ENCODE measurements at regions not wholly inside any gene's neighbourhood (a gene's known extent, or its start where the extent isn't known, plus 50 kb on each side); places are given as distances from the start of the nearest gene placed in this dataset.
"Not testable (repeated sequence)": the region's sequence is repeated elsewhere in the genome, so short reads cannot be mapped to it uniquely, and the experiment has no call there.

GRCh38 chr21:35503671-35504070 lies 454.6 kb upstream of the RUNX1 start:
- no peak for DNase-seq (ENCODE audit: low spot score)
- Mint-ChIP-seq H3K27me3 (ENCODE audit: low read depth) (peaks cover 4% of the 10 kb centered on the region), H3K4me3 (peak overlapping the region; percentile 40)

GRCh38 chr21:35502821-35503220 lies 453.7 kb upstream of the RUNX1 start:
- Mint-ChIP-seq H3K27ac (no peak overlapping the region), H3K4me3 (no peak overlapping the region), H3K36me3 (ENCODE audit: low read depth) (no peaks in the 10 kb centered on the region), H3K27me3 (ENCODE audit: low read depth) (peaks cover 4% of the 10 kb centered on the region), H3K9me3 (peaks cover 8% of the 10 kb centered on the region), H3K4me1 (ENCODE audit: low read depth) (peaks cover 18% of the 10 kb centered on the region)
- DNase-seq (ENCODE audit: low spot score): no peak

More at GRCh38 chr21:35503671-35504070, 454.6 kb upstream of the RUNX1 start:
- Mint-ChIP-seq H3K9me3 (peaks cover 8% of the 10 kb centered on the region), H3K4me1 (ENCODE audit: low read depth) (peaks cover 23% of the 10 kb centered on the region), H3K36me3 (ENCODE audit: low read depth) (no peaks in the 10 kb centered on the region), H3K27ac (peak overlapping the region; percentile 66)

GRCh38 chr21:35497522-35497921 lies 448.4 kb upstream of the RUNX1 start:
- not testable (repeated sequence) for H3K4me3 Mint-ChIP-seq; H3K27ac Mint-ChIP-seq; H3K27me3 Mint-ChIP-seq (ENCODE audit: low read depth); H3K36me3 Mint-ChIP-seq (ENCODE audit: low read depth); H3K4me1 Mint-ChIP-seq (ENCODE audit: low read depth); DNase-seq (ENCODE audit: low spot score); H3K9me3 Mint-ChIP-seq

GRCh38 chr21:35491920-35492678 lies 443.0 kb upstream of the RUNX1 start:
- Mint-ChIP-seq H3K27ac (no peak overlapping the region), H3K4me1 (ENCODE audit: low read depth) (no peaks in the 10 kb centered on the region), H3K9me3 (no peaks in the 10 kb centered on the region), H3K4me3 (no peak overlapping the region), H3K36me3 (ENCODE audit: low read depth) (no peaks in the 10 kb centered on the region), H3K27me3 (ENCODE audit: low read depth) (peaks cover 10% of the 10 kb centered on the region)
- DNase-seq (ENCODE audit: low spot score): no peak

GRCh38 chr21:35491114-35491513 lies 442.0 kb upstream of the RUNX1 start:
- H3K4me1 Mint-ChIP-seq (ENCODE audit: low read depth): no peaks in the 10 kb centered on the region
- DNase-seq (ENCODE audit: low spot score): no peak
- no peak overlapping the region for H3K4me3 Mint-ChIP-seq
- H3K36me3 Mint-ChIP-seq (ENCODE audit: low read depth): no peaks in the 10 kb centered on the region
- H3K27ac Mint-ChIP-seq: no peak overlapping the region
- H3K27me3 Mint-ChIP-seq (ENCODE audit: low read depth): peaks cover 17% of the 10 kb centered on the region
- no peaks in the 10 kb centered on the region for H3K9me3 Mint-ChIP-seq

DNA sequence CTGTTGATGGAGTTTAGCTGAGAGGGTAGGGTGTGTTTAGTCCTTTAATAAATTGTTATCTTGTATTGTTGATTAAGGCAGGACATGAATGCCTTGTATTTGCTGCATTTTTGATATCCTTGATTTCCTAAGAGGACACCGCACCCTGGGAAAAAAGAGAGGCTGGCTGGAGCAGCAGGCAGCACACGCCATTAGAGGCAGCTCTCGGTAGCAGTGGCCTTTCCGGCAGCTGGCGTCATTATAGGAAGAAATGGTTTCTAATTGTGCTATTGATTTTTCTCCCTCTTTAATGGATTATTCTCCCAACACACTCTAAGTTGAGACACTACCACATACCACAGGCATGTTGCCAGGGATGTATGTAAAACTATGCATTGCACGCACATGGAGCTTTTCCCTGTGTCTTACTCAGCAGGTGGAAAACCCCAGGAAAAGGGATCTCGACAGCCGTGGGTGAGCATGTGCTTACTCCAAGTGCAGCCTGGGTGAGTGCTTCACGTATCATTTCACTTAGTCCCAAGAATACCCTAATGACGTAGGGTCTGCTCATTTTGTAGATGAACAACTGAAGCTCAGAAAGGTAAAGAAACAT lies 440.4 kb upstream of the RUNX1 start:
- Mint-ChIP-seq H3K4me1 (ENCODE audit: low read depth) (no peaks in the 10 kb centered on the region), H3K27me3 (ENCODE audit: low read depth) (peaks cover 19% of the 10 kb centered on the region), H3K36me3 (ENCODE audit: low read depth) (no peaks in the 10 kb centered on the region)

DNA sequence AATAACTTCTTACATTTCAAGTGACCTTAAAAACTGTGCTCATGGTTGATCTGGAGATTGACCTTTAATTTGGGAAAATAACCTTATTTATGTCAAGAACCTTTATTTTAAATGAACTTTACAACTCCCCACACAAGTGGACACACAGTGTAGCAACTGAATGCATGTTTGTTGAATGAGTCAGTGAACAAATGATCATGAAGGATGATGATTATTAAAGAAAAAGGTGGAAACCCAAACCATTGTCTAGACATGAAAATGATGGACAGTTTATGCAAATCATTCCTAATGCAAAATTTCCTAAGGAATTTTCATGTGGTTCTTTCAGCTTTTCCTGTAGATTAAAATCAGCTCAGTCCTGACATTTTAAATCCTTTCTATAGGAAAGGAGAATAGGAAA lies 439.8 kb upstream of the RUNX1 start:
- H3K27me3 Mint-ChIP-seq (ENCODE audit: low read depth): peaks cover 19% of the 10 kb centered on the region
- no peaks in the 10 kb centered on the region for H3K4me1 Mint-ChIP-seq (ENCODE audit: low read depth)
- no peaks in the 10 kb centered on the region for H3K9me3 Mint-ChIP-seq
- H3K36me3 Mint-ChIP-seq (ENCODE audit: low read depth): no peaks in the 10 kb centered on the region
- H3K27ac Mint-ChIP-seq: no peak overlapping the region
- no peak for DNase-seq (ENCODE audit: low spot score)
- no peak overlapping the region for H3K4me3 Mint-ChIP-seq

More for the DNA sequence above, 440.4 kb upstream of the RUNX1 start:
- Mint-ChIP-seq H3K4me3 (no peak overlapping the region), H3K9me3 (no peaks in the 10 kb centered on the region), H3K27ac (no peak overlapping the region)
- DNase-seq (ENCODE audit: low spot score): no peak

DNA sequence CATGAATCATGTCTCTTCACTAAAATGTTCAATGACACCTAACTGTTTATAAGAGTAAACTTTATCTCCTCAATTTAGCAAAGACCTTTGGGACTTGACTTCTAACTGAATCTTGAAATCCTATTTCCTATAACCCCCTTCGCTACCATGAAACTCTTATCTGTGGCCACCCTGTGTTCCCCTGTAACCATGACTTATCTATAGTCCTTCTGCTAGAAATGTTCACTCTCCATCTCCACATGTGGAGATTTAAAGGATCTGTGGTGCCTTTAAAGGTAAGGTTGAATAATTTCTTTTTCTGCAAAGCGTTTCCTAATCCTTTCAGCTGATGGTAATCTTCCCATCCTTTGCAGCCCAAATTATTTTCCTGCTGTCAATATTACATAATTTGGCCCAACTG lies 436.3 kb upstream of the RUNX1 start:
- Mint-ChIP-seq H3K36me3 (ENCODE audit: low read depth) (no peaks in the 10 kb centered on the region), H3K4me3 (no peak overlapping the region), H3K4me1 (ENCODE audit: low read depth) (peaks cover 2% of the 10 kb centered on the region), H3K27ac (no peak overlapping the region), H3K9me3 (no peaks in the 10 kb centered on the region), H3K27me3 (ENCODE audit: low read depth) (peaks cover 16% of the 10 kb centered on the region)
- DNase-seq (ENCODE audit: low spot score): no peak

DNA sequence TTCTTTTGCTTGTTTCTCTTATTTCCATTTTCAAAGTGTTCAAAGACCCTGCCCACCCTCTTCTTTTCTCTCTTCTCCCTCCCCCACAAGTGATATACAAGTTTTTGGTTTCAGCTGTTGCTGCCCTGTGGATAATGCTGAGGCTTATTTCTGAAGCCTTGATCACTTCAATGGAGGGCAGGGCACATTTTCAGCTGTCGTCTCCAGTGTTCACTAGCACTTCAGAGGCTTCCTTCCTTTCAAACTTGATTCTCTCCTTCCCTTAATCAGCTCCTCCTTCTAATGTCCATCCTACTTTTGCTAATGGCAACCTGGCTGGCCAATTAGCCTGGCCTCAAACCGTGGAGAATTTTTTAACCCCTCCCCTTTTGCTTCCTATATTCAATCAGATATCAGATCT lies 435.7 kb upstream of the RUNX1 start:
- no peak overlapping the region for H3K27ac Mint-ChIP-seq
- no peak overlapping the region for H3K4me3 Mint-ChIP-seq

GRCh38 chr21:35484032-35484431 lies 434.9 kb upstream of the RUNX1 start:
- Mint-ChIP-seq H3K36me3 (ENCODE audit: low read depth) (peaks cover 1% of the 10 kb centered on the region), H3K27me3 (ENCODE audit: low read depth) (peaks cover 16% of the 10 kb centered on the region), H3K4me3 (no peak overlapping the region), H3K27ac (no peak overlapping the region), H3K4me1 (ENCODE audit: low read depth) (peaks cover 4% of the 10 kb centered on the region), H3K9me3 (peaks cover 12% of the 10 kb centered on the region)
- no peak for DNase-seq (ENCODE audit: low spot score)

More for the DNA sequence above, 435.7 kb upstream of the RUNX1 start:
- Mint-ChIP-seq H3K27me3 (ENCODE audit: low read depth) (peaks cover 16% of the 10 kb centered on the region), H3K4me1 (ENCODE audit: low read depth) (peaks cover 2% of the 10 kb centered on the region), H3K36me3 (ENCODE audit: low read depth) (no peaks in the 10 kb centered on the region), H3K9me3 (peaks cover 4% of the 10 kb centered on the region)
- DNase-seq (ENCODE audit: low spot score): no peak

DNA sequence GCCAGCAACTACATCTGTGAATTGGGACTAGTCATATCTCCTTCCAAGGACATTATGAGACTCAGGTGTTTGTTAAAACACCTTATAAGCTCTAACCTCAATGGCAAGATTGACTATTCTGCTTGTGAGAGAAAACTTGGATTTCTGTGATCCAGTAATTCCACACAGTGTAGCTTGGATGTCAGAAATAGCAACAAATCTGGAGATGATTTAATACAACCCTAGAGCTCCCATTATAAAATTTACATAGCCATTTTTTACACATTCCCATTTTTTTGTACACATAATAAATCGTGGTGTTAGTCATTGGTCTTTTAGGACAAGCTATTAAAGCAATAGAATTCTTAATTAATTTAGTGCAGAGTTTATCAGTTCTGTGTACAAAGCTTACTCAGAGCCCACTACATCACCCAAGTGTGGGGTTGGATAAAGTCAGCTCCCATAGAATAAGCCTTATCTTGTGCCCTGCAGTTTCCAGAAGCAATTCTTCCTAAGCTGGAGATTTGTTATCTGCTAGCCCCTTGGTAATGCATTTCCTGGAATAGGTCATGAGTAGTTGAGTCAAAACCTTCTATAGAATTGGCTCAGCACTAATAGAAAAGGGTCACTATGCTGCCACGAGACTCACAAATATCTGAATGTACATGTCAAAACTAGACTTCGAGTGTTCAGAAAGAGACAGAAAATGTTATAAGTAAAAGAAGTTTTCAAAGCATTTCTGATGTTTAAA lies 434.0 kb upstream of the RUNX1 start:
- peaks cover 8% of the 10 kb centered on the region for H3K4me1 Mint-ChIP-seq (ENCODE audit: low read depth)
- H3K4me3 Mint-ChIP-seq: no peak overlapping the region
- peaks cover 14% of the 10 kb centered on the region for H3K9me3 Mint-ChIP-seq
- H3K36me3 Mint-ChIP-seq (ENCODE audit: low read depth): peaks cover 1% of the 10 kb centered on the region
- no peak for DNase-seq (ENCODE audit: low spot score)
- H3K27me3 Mint-ChIP-seq (ENCODE audit: low read depth): peaks cover 13% of the 10 kb centered on the region
- H3K27ac Mint-ChIP-seq: no peak overlapping the region

GRCh38 chr21:35482096-35482495 lies 433.0 kb upstream of the RUNX1 start:
- no peak overlapping the region for H3K27ac Mint-ChIP-seq
- peaks cover 1% of the 10 kb centered on the region for H3K36me3 Mint-ChIP-seq (ENCODE audit: low read depth)
- DNase-seq (ENCODE audit: low spot score): no peak
- H3K9me3 Mint-ChIP-seq: peaks cover 14% of the 10 kb centered on the region
- peaks cover 9% of the 10 kb centered on the region for H3K27me3 Mint-ChIP-seq (ENCODE audit: low read depth)
- H3K4me1 Mint-ChIP-seq (ENCODE audit: low read depth): peaks cover 9% of the 10 kb centered on the region
- H3K4me3 Mint-ChIP-seq: no peak overlapping the region

DNA sequence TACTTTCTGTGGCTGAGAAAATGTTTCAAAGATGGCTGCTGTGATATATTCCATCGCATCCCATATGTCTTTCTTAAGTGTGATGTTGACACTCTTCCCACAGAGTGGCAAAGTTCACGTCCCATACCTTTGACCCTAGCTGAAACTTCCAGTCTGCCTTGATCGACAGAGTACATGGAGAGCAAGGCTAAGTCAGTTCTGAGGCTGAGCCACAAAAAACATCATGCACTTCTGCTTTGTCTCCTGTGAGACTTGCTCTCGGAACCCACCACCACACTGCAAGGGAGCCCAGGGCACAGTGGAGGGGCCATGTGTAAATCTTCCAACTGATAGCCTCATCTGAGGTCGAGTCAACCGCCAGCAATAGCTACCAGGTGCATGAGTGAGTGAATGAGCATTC lies 431.9 kb upstream of the RUNX1 start:
- no peak overlapping the region for H3K27ac Mint-ChIP-seq
- H3K27me3 Mint-ChIP-seq (ENCODE audit: low read depth): peaks cover under 1% of the 10 kb centered on the region
- H3K4me1 Mint-ChIP-seq (ENCODE audit: low read depth): peaks cover 14% of the 10 kb centered on the region
- H3K36me3 Mint-ChIP-seq (ENCODE audit: low read depth): peaks cover 1% of the 10 kb centered on the region
- no peak overlapping the region for H3K4me3 Mint-ChIP-seq
- DNase-seq (ENCODE audit: low spot score): no peak
- H3K9me3 Mint-ChIP-seq: peaks cover 14% of the 10 kb centered on the region

GRCh38 chr21:35479529-35479928 lies 430.4 kb upstream of the RUNX1 start:
- peaks cover 14% of the 10 kb centered on the region for H3K9me3 Mint-ChIP-seq
- no peak overlapping the region for H3K27ac Mint-ChIP-seq
- H3K4me3 Mint-ChIP-seq: no peak overlapping the region
- DNase-seq (ENCODE audit: low spot score): no peak
- H3K27me3 Mint-ChIP-seq (ENCODE audit: low read depth): peaks cover 1% of the 10 kb centered on the region
- peaks cover 26% of the 10 kb centered on the region for H3K4me1 Mint-ChIP-seq (ENCODE audit: low read depth)
- peaks cover 1% of the 10 kb centered on the region for H3K36me3 Mint-ChIP-seq (ENCODE audit: low read depth)

All from T-helper 2 cell treated with Interferon-gamma antibody and Interleukin-4, amounts not matched to agents 5 μg/mL and 100 μg/mL, for 36 hours (primary cell).